NB4 (cell line): ENCODE measurements at regions not wholly inside any gene's neighbourhood (a gene's known extent, or its start where the extent isn't known, plus 50 kb on each side); places are given as distances from the start of the nearest gene placed in this dataset.
A peak's percentile ranks its signal among the peaks of the same experiment; 100 is the strongest.

Experiments
- DNase-seq: peaks from one replicate; pipeline ENCODE4 v3.0.0; 2010; ENCODE audit warnings: low read depth
- H3K4me3 ChIP-seq: one replicate; pipeline ENCODE4 v1.5.1; 2011; ENCODE audit warnings: mild to moderate bottlenecking, low read depth, low read length, moderate library complexity
- CTCF ChIP-seq: IDR thresholded peaks from one replicate; pipeline ENCODE4 v1.5.1; 2012; ENCODE audit warnings: low read depth, low read length
- MAX ChIP-seq: IDR thresholded peaks from 2 replicates; pipeline ENCODE4 v1.6.1; 2011; ENCODE audit warnings: low read depth, low read length
- MYC ChIP-seq: IDR thresholded peaks from 2 replicates; pipeline ENCODE4 v1.6.1; 2011; ENCODE audit warnings: low read depth, low read length
- POLR2A ChIP-seq: IDR thresholded peaks from 2 replicates; pipeline ENCODE4 v1.6.1; 2011; ENCODE audit warnings: mild to moderate bottlenecking; ENCODE audit not compliant: insufficient read length; ENCODE audit errors: extremely low read depth

- DNase-seq = no peak
- no peak for TF ChIP-seq MYC
- no peak for TF ChIP-seq POLR2A
- TF ChIP-seq MAX = no peak
- no peak for TF ChIP-seq CTCF
- no peak overlapping the region for H3K4me3 ChIP-seq
These were observed 538.0 kb downstream of the EBF1 start for GRCh38 chr5:158561562-158562190.

GRCh38 chr5:158560170-158560569 lies 539.5 kb downstream of the EBF1 start:
- TF ChIP-seq MYC (no peak; the same call in 1 of the 2 replicates), CTCF (no peak), POLR2A (no peak), MAX (no peak)
- no peak overlapping the region for H3K4me3 ChIP-seq
- peak; percentile 89 for DNase-seq

- no peak overlapping the region for H3K4me3 ChIP-seq
- DNase-seq = no peak
- TF ChIP-seq MAX (no peak), CTCF (no peak), MYC (no peak), POLR2A (no peak)
These were observed 540.1 kb downstream of the EBF1 start for GRCh38 chr5:158559643-158560042.

- H3K4me3 ChIP-seq = no peak overlapping the region
- DNase-seq = no peak
- TF ChIP-seq MAX (no peak), CTCF (no peak), POLR2A (no peak), MYC (no peak)
These were observed 540.6 kb downstream of the EBF1 start for GRCh38 chr5:158559066-158559465.

GRCh38 chr5:158553962-158554336 lies 545.8 kb downstream of the EBF1 start:
- TF ChIP-seq MYC (no peak), POLR2A (no peak), MAX (no peak), CTCF (no peak)
- no peak for DNase-seq
- H3K4me3 ChIP-seq = no peak overlapping the region
